GM13976 (cell line): ENCODE measurements at regions not wholly inside any gene's neighbourhood (a gene's known extent, or its start where the extent isn't known, plus 50 kb on each side); places are given as distances from the start of the nearest gene placed in this dataset.
A peak's percentile ranks its signal among the peaks of the same experiment; 100 is the strongest.

Experiments
- DNase-seq: peaks from one replicate; pipeline ENCODE4 v3.0.0; 2012; ENCODE audit warnings: low spot score
- in situ Hi-C: fragments of 300-500 bp; cut with MboI; formaldehyde crosslinking; loops from one replicate; pipeline ENCODE4 v1.12.0; 2022; ENCODE audit warnings: low sequenced_read_pairs, mixed read lengths, inconsistent platforms; ENCODE audit not compliant: unreplicated experiment
- TF ChIP-seq, protein P1 (sequence below): IDR thresholded peaks from 2 replicates; pipeline ENCODE4 v1.5.1; 2012; ENCODE audit warnings: borderline replicate concordance, mild to moderate bottlenecking; ENCODE audit not compliant: insufficient read depth; ENCODE audit errors: extremely low read depth, missing control alignments, control extremely low read depth

DNA sequence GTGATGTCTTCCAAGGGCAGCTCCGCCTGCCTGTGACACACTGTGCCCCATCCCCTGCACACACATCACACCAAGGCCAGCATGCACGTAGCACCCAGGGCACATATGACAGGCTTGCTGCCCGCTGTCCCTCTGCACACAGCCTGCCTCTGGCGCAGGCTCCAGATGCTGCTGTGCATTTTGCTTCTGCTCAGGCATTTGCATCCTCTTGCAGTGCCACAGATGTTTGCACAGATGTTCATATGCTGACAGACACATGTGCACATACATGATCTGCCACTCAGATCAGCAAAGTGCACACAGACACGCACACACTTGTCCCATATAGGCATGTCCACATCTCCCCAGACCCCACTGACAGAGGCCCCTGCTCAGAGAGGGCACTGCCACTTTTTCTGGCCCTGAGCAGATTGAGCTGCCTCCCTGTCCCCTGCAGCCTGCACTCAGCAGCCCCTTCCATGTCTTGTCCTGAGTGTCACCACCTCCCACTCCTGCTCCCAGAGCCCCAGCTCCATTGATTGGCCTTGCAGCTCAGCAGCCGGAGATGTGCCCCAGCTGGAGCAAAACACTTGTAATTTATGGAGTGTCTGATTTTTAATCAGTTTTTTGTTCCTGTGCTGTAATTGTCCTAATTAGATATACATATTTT, 115.1 kb upstream of the RPL38 start:
- DNase-seq: no peak
- TF ChIP-seq, protein P1, sequence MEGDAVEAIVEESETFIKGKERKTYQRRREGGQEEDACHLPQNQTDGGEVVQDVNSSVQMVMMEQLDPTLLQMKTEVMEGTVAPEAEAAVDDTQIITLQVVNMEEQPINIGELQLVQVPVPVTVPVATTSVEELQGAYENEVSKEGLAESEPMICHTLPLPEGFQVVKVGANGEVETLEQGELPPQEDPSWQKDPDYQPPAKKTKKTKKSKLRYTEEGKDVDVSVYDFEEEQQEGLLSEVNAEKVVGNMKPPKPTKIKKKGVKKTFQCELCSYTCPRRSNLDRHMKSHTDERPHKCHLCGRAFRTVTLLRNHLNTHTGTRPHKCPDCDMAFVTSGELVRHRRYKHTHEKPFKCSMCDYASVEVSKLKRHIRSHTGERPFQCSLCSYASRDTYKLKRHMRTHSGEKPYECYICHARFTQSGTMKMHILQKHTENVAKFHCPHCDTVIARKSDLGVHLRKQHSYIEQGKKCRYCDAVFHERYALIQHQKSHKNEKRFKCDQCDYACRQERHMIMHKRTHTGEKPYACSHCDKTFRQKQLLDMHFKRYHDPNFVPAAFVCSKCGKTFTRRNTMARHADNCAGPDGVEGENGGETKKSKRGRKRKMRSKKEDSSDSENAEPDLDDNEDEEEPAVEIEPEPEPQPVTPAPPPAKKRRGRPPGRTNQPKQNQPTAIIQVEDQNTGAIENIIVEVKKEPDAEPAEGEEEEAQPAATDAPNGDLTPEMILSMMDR: no peak
- in situ Hi-C loops: no loop called here

DNA sequence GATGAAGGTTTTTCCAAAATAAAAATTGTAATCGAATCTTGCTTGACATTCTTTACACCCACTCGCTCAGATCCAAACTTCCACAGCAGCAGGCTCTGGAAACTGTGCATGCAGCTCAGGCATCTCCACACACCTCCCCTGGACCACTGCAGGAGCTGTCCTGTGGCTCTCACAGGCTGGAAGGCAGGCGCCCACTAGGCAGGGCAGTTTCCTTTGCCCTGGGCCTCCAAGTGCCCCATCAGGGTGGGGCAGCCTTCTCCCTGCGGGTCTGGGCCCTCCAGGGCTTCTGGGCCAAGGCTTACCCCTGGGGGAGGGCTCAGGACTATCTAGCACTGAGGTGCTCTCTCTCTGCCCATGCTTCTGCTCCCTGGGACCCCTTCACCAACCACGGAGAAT, 114.5 kb upstream of the RPL38 start:
- TF ChIP-seq, protein P1: no peak
- no peak for DNase-seq
- in situ Hi-C loops: no loop called here

DNA sequence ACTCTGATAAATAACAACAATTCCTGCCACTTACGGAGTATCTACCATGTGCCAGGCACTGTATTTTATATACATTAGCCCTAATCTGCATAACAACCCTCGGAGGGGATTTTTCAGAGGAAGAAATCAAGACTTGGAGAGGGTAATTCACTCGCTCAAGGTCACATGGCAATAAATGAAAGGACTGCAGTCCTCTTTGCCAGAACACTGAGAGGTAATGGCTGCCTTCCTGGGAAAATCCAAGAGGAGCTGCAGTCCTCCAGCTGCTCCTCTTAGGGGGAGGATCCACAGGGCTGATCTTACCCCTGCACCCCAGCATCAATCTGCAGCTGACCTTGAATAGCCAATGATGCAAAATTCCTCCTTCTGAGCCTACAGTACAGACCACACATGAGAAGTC, 114.1 kb upstream of the RPL38 start:
- in situ Hi-C loops: no loop called here
- TF ChIP-seq, protein P1: no peak
- no peak for DNase-seq

DNA sequence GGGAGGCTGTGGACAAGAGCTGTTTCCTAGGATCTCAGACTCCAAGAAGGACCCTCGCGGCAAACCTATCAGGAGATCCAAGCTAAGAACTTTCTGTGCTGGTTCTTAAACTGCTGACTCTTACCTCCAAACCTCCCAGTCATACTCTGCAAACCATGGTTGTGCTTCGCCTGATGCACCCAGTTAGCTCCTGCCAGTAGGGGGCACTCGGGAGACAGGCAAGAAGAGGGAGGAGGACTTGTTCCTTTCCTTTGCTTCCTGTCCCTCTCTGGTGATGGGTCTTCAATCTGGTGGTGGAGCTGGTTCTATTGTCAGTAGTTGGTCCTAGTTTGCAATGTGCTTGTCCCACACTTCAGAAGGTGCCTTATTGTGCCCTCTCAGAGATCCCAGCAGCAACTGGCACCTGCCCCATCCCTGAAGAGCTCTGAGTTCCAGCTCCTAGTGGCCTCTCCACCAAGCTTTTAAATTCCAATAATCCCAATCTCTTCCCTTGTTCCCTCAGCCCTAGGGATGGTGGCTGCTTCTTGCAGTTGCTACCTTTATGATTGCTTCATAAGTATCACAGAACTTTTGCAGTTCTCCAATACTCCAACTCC, 113.5 kb upstream of the RPL38 start:
- DNase-seq: peak; percentile 78
- in situ Hi-C loops: no loop called here
- TF ChIP-seq, protein P1: peak; percentile 82

DNA sequence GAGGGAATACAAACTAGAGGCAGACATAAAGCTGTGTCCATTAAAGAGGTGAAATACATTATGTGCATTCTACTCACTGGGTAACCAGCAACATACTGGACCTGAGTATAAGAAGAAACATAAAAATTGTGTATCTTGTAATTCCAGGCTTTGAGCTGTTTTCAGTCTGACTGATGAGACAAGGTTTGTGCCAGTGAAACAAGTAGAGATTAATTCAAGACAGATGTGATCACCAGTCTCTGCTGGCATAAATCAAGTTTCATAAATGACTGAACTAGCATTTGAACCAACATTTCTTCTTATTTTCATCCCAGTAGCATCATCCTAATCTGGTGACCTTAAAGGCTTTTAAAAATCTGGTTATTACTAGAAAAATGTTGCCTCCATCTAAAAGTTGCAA, 108.8 kb upstream of the RPL38 start:
- in situ Hi-C loops: no loop called here
- no peak for DNase-seq
- TF ChIP-seq, protein P1: no peak

DNA sequence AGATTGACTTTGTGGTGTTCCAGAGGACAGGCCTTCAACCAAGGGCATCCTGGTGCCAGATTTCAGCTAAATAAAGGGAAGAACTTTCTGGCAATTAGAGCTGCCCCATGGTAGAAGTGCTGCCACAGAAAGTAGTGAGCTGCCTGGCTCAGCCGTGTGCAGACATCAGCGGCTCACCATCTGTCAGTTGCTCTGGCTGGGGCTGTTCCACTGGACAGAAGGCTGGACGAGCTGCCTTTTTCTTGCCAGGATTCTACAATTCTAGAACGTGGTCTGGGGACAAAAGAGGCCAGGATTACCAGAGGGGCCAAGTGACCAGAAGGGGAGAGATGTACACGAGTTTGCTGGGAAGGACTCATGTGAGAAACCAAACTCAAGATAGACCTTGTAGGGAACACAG, 107.0 kb upstream of the RPL38 start:
- in situ Hi-C loops: no loop called here
- TF ChIP-seq, protein P1: no peak

More for the DNA sequence above, 107.0 kb upstream of the RPL38 start:
- DNase-seq: no peak
